BLaER1 treated with 17β-estradiol and CSF1 and Interleukin-3, amounts not matched to agents 10 nM and 100 nM (cell line): ENCODE measurements at regions not wholly inside any gene's neighbourhood (a gene's known extent, or its start where the extent isn't known, plus 50 kb on each side); places are given as distances from the start of the nearest gene placed in this dataset.
"Not testable (repeated sequence)": the region's sequence is repeated elsewhere in the genome, so short reads cannot be mapped to it uniquely, and the experiment has no call there.

Experiments used
- H3K27ac ChIP-seq, 11 experiments: shearing (Covaris generic); formaldehyde crosslinking; 2 replicates each; pipeline ENCODE4 v1.8.1; 2022
- H3K27me3 ChIP-seq, 11 experiments: shearing (Covaris generic); formaldehyde crosslinking; 2 replicates each; pipeline ENCODE4 v1.8.1; 2022
- H3K36me3 ChIP-seq, 11 experiments: shearing (Covaris generic); formaldehyde crosslinking; 2 replicates each; pipeline ENCODE4 v1.8.1; 2022
- H3K4me1 ChIP-seq, 10 experiments: shearing (Covaris generic); formaldehyde crosslinking; 2 replicates each; pipeline ENCODE4 v1.8.1; 2022
- H3K4me2 ChIP-seq, 11 experiments: shearing (Covaris generic); formaldehyde crosslinking; 2 replicates each; pipeline ENCODE4 v1.8.1; 2022
- H3K4me3 ChIP-seq, 10 experiments: shearing (Covaris generic); formaldehyde crosslinking; 2 replicates each; pipeline ENCODE4 v1.8.1; 2022
- H3K9ac ChIP-seq, 11 experiments: shearing (Covaris generic); formaldehyde crosslinking; 2 replicates each; pipeline ENCODE4 v1.8.1; 2022
- H3K9me3 ChIP-seq, 11 experiments: shearing (Covaris generic); formaldehyde crosslinking; replicated peaks in 1 of 11; 2 replicates each; pipeline ENCODE4 v1.8.1; 2022
- H4K20me1 ChIP-seq, 11 experiments: shearing (Covaris generic); formaldehyde crosslinking; 2 replicates each; pipeline ENCODE4 v1.8.1; 2022
- Cebpa-rat ChIP-seq, 11 experiments: shearing (Covaris generic); IDR thresholded peaks; 2 replicates each; pipeline ENCODE4 v1.8.1; 2022

DNA sequence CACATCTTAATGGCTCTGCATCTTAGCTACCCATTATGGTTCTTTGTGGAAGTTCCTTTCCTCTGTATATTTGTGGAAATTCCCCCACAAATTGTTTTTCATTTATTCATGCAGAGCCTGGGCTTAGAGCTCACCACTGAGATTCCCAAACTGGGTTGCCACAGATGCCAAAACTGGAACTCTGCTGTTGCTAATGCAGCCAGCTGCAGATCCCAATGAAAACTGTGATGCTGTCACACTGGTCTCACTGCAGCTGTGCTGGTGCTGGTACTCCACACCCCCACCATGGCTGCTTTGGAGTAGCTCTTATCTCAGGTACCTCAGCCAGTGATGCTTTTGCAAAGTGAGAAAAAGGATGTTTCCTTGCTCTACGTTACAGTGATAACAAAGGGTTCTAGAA lies 87.7 kb downstream of the DCK start:
- Histone ChIP-seq H3K27me3 (no peaks in the 10 kb centered on the region), H3K4me2 (no peak overlapping the region), H3K4me3 (no peak overlapping the region), H3K4me1 (no peaks in the 10 kb centered on the region), H3K36me3 (no peaks in the 10 kb centered on the region), H3K9ac (no peak overlapping the region), H4K20me1 (no peaks in the 10 kb centered on the region), H3K27ac (no peak overlapping the region), H3K9me3 (0 out of 22 replicates have a peak, but pooled peaks cover 0 to 2% (median 0%) of the 10 kb centered on the region in 11 experiments)
- no peak for TF ChIP-seq Cebpa-rat (IDR thresholded peaks at IDR 0.05)

DNA sequence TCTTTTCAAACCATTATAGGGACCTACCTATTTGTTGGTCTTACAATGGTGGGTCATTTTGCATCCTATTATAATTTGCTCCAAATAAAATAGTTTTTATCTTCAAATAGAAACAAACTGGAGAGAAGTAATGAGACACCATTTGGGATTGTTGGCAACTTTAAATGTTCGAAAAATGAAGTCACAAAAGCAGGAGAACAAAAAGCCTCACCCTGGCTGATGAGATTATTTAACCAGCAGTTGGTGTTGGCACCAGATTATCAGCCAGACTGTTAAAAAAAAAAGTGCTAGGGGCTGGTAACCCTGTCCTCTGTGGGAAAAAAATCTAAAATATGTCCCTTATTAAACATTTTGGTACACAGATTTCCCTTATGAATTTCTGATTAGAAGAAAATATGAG lies 100.3 kb downstream of the DCK start:
- Histone ChIP-seq H3K27ac (no peak overlapping the region), H3K4me2 (no peak overlapping the region), H3K9ac (no peak overlapping the region), H3K9me3 (peaks cover 0 to 9% (median 0%) of the 10 kb centered on the region in 11 experiments; a peak in 5 of 22 replicates), H3K27me3 (no peaks in the 10 kb centered on the region), H3K4me1 (no peaks in the 10 kb centered on the region; a peak in 1 of 20 replicates), H4K20me1 (no peaks in the 10 kb centered on the region), H3K4me3 (no peak overlapping the region), H3K36me3 (no peaks in the 10 kb centered on the region)
- TF ChIP-seq Cebpa-rat (IDR thresholded peaks at IDR 0.05) = no peak

DNA sequence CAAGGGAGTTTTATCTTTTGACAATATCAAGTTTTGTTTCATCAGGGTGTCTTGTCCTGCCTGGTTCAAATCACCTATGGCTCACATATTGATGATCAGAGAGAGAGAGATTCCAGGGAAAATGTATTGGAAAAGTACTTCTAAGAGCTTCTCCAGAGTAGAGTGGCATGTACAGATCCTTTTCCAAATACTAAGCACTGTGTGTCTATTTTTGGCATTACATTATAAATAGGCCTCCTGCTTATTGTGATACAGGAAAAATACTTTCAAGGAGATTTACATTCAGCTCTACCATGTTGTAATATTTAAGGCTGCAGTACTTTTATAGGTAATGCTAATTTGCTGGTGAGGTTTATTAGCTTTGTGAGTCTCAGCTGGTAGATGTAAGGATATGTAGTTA lies 100.8 kb downstream of the DCK start:
- Histone ChIP-seq H3K9me3 (peaks cover 0 to 9% (median 0%) of the 10 kb centered on the region in 11 experiments; a peak in 5 of 22 replicates), H3K4me2 (no peak overlapping the region), H3K27ac (no peak overlapping the region), H3K4me1 (no peaks in the 10 kb centered on the region; a peak in 1 of 20 replicates), H3K4me3 (no peak overlapping the region), H3K27me3 (no peaks in the 10 kb centered on the region), H3K36me3 (no peaks in the 10 kb centered on the region), H3K9ac (no peak overlapping the region), H4K20me1 (no peaks in the 10 kb centered on the region)
- TF ChIP-seq Cebpa-rat (IDR thresholded peaks at IDR 0.05) = no peak

DNA sequence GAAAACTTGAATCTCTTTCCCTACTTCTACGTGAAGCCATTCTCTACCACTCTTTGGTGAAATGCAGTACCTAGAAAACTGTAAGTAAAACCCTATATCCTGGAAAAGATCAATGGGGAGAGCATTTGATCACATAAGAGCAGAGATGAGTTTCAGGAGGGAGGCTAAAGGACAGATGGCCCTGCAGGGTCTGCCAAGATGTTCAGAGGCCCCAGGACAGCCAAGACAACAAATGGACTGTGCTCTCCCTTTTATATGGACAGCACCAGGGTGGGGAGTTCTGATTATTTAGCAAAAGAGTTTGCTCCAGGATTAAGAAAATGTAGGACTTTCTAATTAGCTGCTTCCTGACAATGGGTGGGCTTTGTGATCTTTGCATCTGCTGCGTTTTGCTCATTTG lies 101.7 kb downstream of the DCK start:
- H3K4me2 ChIP-seq = peak overlapping the region in 1 of 11 experiments; percentile 13; a peak in 4 of 22 replicates
- TF ChIP-seq Cebpa-rat (IDR thresholded peaks at IDR 0.05) = no peak

DNA sequence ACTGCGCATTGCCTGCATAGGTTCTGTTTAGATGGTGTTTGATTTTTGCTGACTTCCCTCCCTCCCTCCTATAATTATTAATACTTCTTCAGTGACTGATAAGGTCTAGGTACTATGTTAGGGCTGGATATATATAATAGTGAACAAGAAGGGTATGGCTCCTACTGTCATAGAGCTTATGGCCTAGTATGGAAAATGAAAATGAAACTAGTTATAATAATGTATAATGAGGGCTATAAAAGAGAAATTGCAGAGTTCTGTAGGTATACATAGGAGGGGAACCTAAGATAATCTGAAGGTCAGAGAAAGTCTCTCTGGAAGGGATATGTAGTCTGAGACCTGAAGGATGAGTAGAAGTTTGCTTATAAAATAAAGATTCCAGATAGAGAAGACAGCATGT lies 102.1 kb downstream of the DCK start:
- Histone ChIP-seq H3K27me3 (no peaks in the 10 kb centered on the region), H3K4me1 (no peaks in the 10 kb centered on the region; a peak in 1 of 20 replicates), H3K27ac (no peak overlapping the region), H4K20me1 (no peaks in the 10 kb centered on the region), H3K36me3 (no peaks in the 10 kb centered on the region), H3K4me3 (no peak overlapping the region), H3K9ac (no peak overlapping the region), H3K9me3 (peaks cover 0 to 2% (median 0%) of the 10 kb centered on the region in 11 experiments; a peak in 3 of 22 replicates), H3K4me2 (peak overlapping the region in 3 of 11 experiments; percentile 13 to 20 (median 18); a peak in 5 of 22 replicates)
- no peak for TF ChIP-seq Cebpa-rat (IDR thresholded peaks at IDR 0.05)

More for the DNA sequence above, 101.7 kb downstream of the DCK start:
- H3K27me3 ChIP-seq = no peaks in the 10 kb centered on the region
- no peak overlapping the region for H3K27ac ChIP-seq
- no peaks in the 10 kb centered on the region for H3K36me3 ChIP-seq
- H3K9ac ChIP-seq = no peak overlapping the region
- no peaks in the 10 kb centered on the region for H4K20me1 ChIP-seq
- no peaks in the 10 kb centered on the region; a peak in 1 of 20 replicates for H3K4me1 ChIP-seq
- peaks cover 0 to 5% (median 0%) of the 10 kb centered on the region in 11 experiments; a peak in 4 of 22 replicates for H3K9me3 ChIP-seq
- no peak overlapping the region for H3K4me3 ChIP-seq

DNA sequence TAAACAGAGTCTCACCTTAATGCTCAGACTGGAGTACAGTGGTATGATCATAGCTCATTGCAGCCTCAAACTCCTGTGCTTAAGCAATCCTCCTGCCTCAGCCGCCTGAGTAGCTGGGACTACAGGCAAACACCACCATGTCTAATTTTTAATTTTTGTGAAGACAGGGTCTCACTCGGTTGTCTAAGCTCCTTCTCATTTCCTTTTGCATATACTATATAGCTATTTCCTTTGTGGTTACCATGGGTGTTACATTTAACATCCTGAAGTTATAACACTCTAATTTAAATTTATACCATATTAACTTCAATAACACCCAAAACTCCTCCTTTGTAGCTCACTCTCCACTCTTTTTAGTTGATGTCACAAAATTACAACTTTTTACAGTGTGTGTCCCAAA lies 114.3 kb downstream of the DCK start:
- Histone ChIP-seq H3K9me3 (0 out of 22 replicates have a peak, but pooled peaks cover 0 to 4% (median 0%) of the 10 kb centered on the region in 11 experiments), H3K36me3 (no peaks in the 10 kb centered on the region), H3K27ac (no peak overlapping the region), H3K9ac (no peak overlapping the region), H3K4me3 (no peak overlapping the region), H4K20me1 (no peaks in the 10 kb centered on the region), H3K27me3 (no peaks in the 10 kb centered on the region), H3K4me1 (peaks cover 0 to 16% (median 7%) of the 10 kb centered on the region in 10 experiments; a peak in 12 of 20 replicates), H3K4me2 (peak overlapping the region in 9 of 11 experiments; percentile 19 to 48 (median 35); a peak in 10 of 22 replicates)
- no peak for TF ChIP-seq Cebpa-rat (IDR thresholded peaks at IDR 0.05)

DNA sequence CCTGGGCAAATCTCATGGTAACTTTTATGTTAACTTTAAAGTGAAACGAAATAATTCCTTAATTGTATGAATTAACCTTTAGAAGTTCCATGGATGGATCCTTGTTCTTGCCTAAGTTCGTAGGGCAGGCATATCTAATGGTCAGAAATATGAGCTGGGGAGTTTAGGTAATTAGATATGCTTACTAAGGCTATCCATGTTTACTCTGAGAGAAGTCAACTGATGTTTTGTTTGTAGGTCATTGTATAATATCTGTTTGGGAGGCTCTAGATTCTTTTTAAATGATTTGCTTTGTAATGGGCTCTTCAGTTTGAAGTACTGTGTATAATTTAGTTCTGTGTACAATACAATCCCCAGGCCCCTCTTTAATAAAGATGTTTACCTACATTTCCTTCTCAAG lies 117.0 kb downstream of the DCK start:
- Histone ChIP-seq H3K9ac (no peak overlapping the region), H3K4me2 (no peak overlapping the region), H3K27ac (no peak overlapping the region), H4K20me1 (no peaks in the 10 kb centered on the region), H3K4me3 (no peak overlapping the region), H3K4me1 (peaks cover 0 to 16% (median 7%) of the 10 kb centered on the region in 10 experiments; a peak in 12 of 20 replicates), H3K27me3 (no peaks in the 10 kb centered on the region), H3K9me3 (peaks cover 0 to 12% (median 0%) of the 10 kb centered on the region in 11 experiments; a peak in 5 of 22 replicates), H3K36me3 (no peaks in the 10 kb centered on the region)
- TF ChIP-seq Cebpa-rat (IDR thresholded peaks at IDR 0.05) = no peak

DNA sequence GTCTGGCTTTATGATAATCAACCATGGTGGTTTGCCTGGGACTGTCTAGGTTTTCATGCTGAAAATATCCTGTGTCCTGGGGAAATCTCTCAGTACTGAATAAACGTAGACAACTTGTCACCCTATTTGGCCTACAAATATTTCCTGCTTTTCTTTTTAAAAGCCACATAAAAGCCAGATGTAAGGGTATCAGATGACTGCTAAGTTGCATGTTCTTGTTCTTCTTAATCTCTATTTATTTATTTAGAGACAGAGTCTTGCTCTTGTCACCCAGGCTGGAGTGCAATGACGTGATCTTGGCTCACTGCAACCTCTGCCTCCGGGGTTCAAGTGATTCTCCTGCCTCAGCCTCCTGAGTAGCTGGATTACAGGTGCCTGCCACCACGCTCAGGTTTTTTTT lies 117.7 kb downstream of the DCK start:
- H3K4me3 ChIP-seq, H3K9ac ChIP-seq, H4K20me1 ChIP-seq, H3K27ac ChIP-seq, H3K36me3 ChIP-seq, H3K27me3 ChIP-seq, H3K4me2 ChIP-seq: not testable (repeated sequence)
- peaks cover 0 to 12% (median 0%) of the 10 kb centered on the region in 11 experiments; a peak in 5 of 22 replicates for H3K9me3 ChIP-seq
- H3K4me1 ChIP-seq = peaks cover 0 to 16% (median 7%) of the 10 kb centered on the region in 10 experiments; a peak in 12 of 20 replicates

DNA sequence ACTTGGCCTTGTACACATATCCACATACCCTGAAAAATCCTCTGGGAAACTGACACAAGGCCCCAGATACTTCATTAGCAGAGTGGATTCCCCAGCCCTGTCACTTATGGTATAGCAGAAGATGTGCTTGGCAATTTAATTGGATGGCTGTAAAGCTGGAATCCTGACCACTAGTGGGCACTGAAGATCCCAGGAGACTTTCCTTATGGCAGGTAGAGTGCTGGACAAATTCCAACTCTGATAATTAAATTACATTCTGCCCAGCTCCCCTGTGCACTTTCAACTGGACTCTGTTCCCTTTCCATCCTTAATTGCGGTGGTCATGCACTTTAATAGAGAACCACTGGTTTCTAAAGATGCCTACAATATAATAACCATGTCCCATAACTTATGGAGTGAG lies 119.8 kb downstream of the DCK start:
- Histone ChIP-seq H3K9me3 (peaks cover 0 to 8% (median 0%) of the 10 kb centered on the region in 11 experiments; a peak in 5 of 22 replicates), H3K4me1 (peaks cover 0 to 5% (median 0%) of the 10 kb centered on the region in 10 experiments; a peak in 2 of 20 replicates), H3K27me3 (no peaks in the 10 kb centered on the region), H3K4me2 (no peak overlapping the region), H3K36me3 (no peaks in the 10 kb centered on the region), H4K20me1 (no peaks in the 10 kb centered on the region), H3K4me3 (no peak overlapping the region), H3K9ac (no peak overlapping the region), H3K27ac (no peak overlapping the region)
- TF ChIP-seq Cebpa-rat (IDR thresholded peaks at IDR 0.05) = no peak
